ENCODE measurements at regions not wholly inside any gene's neighbourhood (a gene's known extent, or its start where the extent isn't known, plus 50 kb on each side); places are given as distances from the start of the nearest gene placed in this dataset.

DNA sequence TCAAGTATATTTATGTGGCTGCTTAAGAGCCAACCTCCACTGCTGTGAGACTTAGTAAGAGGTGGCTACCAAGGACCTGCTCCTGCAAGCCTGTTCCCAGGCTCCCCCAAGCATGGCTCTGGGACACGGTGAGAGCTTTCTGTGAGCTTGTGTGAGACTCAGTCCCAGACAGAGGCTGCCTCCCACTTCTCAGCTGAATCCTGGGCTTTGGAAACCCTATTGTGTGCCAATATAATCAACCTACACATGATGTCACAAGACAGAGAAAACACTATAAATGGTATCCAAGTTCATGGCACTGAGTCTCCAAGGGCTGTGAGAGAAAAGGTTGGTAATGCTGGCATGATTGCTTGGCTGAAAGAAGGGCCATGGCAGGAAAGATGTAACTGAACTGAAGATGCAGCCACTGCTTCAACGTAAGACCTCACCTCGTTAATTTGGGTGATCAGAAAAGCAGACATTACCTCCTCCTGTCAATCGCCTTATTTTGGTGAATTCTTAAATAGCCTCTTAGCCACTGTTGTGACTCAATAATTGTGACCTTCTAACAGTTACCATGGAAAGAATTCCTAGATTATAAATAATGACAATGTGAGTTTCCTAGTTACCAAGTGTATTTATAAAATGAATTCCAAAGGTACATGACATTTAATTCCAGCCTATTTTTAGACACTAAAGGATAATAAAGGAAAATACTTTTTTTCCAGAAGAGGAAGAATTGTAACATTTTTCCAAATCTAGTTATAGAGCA is 332.0 kb downstream of the IRS2 start:
- dilution Hi-C loops (cut with HindIII; ENCODE audit: low sequenced_read_pairs, unreplicated experiment): no loop called here
- no TSS peak for BruUV-seq (replicated peaks)
- peak overlapping the region; percentile 92 for H3K23ac ChIP-seq (ENCODE audit: low read depth, low read length)
- H2AK5ac ChIP-seq (ENCODE audit: low read depth, low read length): peak overlapping the region; percentile 50
- no peak overlapping the region for H3K4me3 ChIP-seq (ENCODE audit: insufficient read depth, low read depth, low read length)
- H3K56ac ChIP-seq (ENCODE audit: extremely low read depth, insufficient read depth, low read length): no peak overlapping the region
- ChIA-PET POLR2A (ENCODE audit: unreplicated experiment) (no interaction called here), CTCF (no interaction called here)
- peaks cover 4% of the 10 kb centered on the region for H3K4me1 ChIP-seq (ENCODE audit: control insufficient read depth, insufficient read depth, low read length)
- no peaks in the 10 kb centered on the region for H4K20me1 ChIP-seq (ENCODE audit: insufficient read depth, low read length)
- H3K9ac ChIP-seq (ENCODE audit: low read depth, low read length): no peak overlapping the region
- H3K14ac ChIP-seq (replicated peaks; ENCODE audit: low read depth, low read length): peak overlapping the region; percentile 91
- H4K5ac ChIP-seq (ENCODE audit: low read depth, low read length): no peak overlapping the region
- H3K4me2 ChIP-seq (ENCODE audit: low read depth, low read length): peak overlapping the region; percentile 73; the same call in 1 of the 2 replicates
- no peaks in the 10 kb centered on the region for H3K9me3 ChIP-seq (ENCODE audit: control insufficient read depth, insufficient read depth, low read length)
- TF ChIP-seq, protein P1, sequence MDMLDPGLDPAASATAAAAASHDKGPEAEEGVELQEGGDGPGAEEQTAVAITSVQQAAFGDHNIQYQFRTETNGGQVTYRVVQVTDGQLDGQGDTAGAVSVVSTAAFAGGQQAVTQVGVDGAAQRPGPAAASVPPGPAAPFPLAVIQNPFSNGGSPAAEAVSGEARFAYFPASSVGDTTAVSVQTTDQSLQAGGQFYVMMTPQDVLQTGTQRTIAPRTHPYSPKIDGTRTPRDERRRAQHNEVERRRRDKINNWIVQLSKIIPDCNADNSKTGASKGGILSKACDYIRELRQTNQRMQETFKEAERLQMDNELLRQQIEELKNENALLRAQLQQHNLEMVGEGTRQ (IDR thresholded peaks at IDR 0.05; ENCODE audit: low read depth, low read length): no peak
- no peak for TF ChIP-seq POLR2A (IDR thresholded peaks at IDR 0.05; ENCODE audit: low read depth, low read length)
- no peak for TF ChIP-seq MAFK (IDR thresholded peaks at IDR 0.05; ENCODE audit: low read depth, low read length)
- no peak for TF ChIP-seq FOS (IDR thresholded peaks at IDR 0.05; ENCODE audit: low read depth, low read length)
- TF ChIP-seq SMC3 (IDR thresholded peaks at IDR 0.05; ENCODE audit: low read depth, low read length): no peak
- TF ChIP-seq NFE2L2 (IDR thresholded peaks at IDR 0.05; ENCODE audit: low read depth, low read length): no peak
- no peak for TF ChIP-seq CHD1 (IDR thresholded peaks at IDR 0.05; ENCODE audit: low read depth, low read length)
- no peak for TF ChIP-seq RCOR1 (IDR thresholded peaks at IDR 0.05; ENCODE audit: insufficient replicate concordance, low read length)
- no peak for TF ChIP-seq CEBPB (IDR thresholded peaks at IDR 0.05; ENCODE audit: low read depth, low read length)
- TF ChIP-seq, protein P2, sequence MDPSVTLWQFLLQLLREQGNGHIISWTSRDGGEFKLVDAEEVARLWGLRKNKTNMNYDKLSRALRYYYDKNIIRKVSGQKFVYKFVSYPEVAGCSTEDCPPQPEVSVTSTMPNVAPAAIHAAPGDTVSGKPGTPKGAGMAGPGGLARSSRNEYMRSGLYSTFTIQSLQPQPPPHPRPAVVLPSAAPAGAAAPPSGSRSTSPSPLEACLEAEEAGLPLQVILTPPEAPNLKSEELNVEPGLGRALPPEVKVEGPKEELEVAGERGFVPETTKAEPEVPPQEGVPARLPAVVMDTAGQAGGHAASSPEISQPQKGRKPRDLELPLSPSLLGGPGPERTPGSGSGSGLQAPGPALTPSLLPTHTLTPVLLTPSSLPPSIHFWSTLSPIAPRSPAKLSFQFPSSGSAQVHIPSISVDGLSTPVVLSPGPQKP (IDR thresholded peaks at IDR 0.05; ENCODE audit: borderline replicate concordance, low read depth, low read length): no peak
- no peak for TF ChIP-seq RFX5 (IDR thresholded peaks at IDR 0.05; ENCODE audit: low read depth, low read length)
- no peak for TF ChIP-seq RAD21 (IDR thresholded peaks at IDR 0.05; ENCODE audit: low read length)
- peak overlapping the region; percentile 96 for H2BK20ac ChIP-seq (ENCODE audit: low read depth, low read length)
- peak overlapping the region in 1 of 2 experiments; percentile 51; a peak in 1 of 4 replicates for H4K8ac ChIP-seq (ENCODE audit: low read depth in 2 of 2, low read length in 2 of 2)
- H2AFZ ChIP-seq (replicated peaks; ENCODE audit: low read length, poor library complexity): peak overlapping the region; percentile 64
- ATAC-seq (ENCODE audit: low read depth) (peak; percentile 51), DNase-seq (peak; percentile 46)
- peak overlapping the region; percentile 87 for H2BK120ac ChIP-seq (ENCODE audit: low read depth, low read length)
- H3K18ac ChIP-seq (ENCODE audit: low read depth, low read length): peak overlapping the region; percentile 58; the same call in 1 of the 2 replicates
- peak overlapping the region; percentile 24; the same call in 1 of the 3 replicates for H2BK15ac ChIP-seq (ENCODE audit: low read depth, low read length)
- in situ Hi-C loops (cut with MboI; ENCODE audit: low sequenced_read_pairs): no loop called here
- H3K36me3 ChIP-seq (ENCODE audit: control insufficient read depth, insufficient read depth, low read length): no peaks in the 10 kb centered on the region
- H3K4ac ChIP-seq (ENCODE audit: low read depth, low read length): peak overlapping the region; percentile 44
- peak overlapping the region; percentile 14 for H4K91ac ChIP-seq (ENCODE audit: insufficient read depth, low read depth, low read length)
- intact Hi-C loops (cut with micrococcal nuclease): no loop called here
- H2BK5ac ChIP-seq (ENCODE audit: low read depth, low read length, poor library complexity, severe bottlenecking): peak overlapping the region; percentile 82
- no CpG with 5 or more reads among the region's 4 CpGs for WGBS, 2 experiments (ENCODE audit: extremely low coverage in 2 of 2, insufficient read length in 1 of 2)
- H2AK9ac ChIP-seq (replicated peaks; ENCODE audit: low read depth, low read length, poor library complexity): no peak overlapping the region
- no peaks in the 10 kb centered on the region for H3K27me3 ChIP-seq (ENCODE audit: control insufficient read depth, insufficient read depth, low read length)
- H3K79me1 ChIP-seq (ENCODE audit: low read depth in 1 of 2, low read length in 2 of 2): no peaks in the 10 kb centered on the region
- no peak overlapping the region for H3K27ac ChIP-seq (ENCODE audit: insufficient read depth, low read length)
- H3K9me1 ChIP-seq (ENCODE audit: insufficient read depth, low read length): peaks cover 5% of the 10 kb centered on the region

Measured in IMR-90 (cell line).